Activated naive CD4-positive, alpha-beta T cell treated with anti-CD3 and anti-CD28 coated beads, Interleukin-2, amount 50 U/mL, for 16 hours (primary cell): ENCODE measurements at regions not wholly inside any gene's neighbourhood (a gene's known extent, or its start where the extent isn't known, plus 50 kb on each side); places are given as distances from the start of the nearest gene placed in this dataset.

ENCODE experiments used
- DNase-seq: peaks from one replicate; pipeline ENCODE4 v3.0.0-alpha.2; 2020

DNA sequence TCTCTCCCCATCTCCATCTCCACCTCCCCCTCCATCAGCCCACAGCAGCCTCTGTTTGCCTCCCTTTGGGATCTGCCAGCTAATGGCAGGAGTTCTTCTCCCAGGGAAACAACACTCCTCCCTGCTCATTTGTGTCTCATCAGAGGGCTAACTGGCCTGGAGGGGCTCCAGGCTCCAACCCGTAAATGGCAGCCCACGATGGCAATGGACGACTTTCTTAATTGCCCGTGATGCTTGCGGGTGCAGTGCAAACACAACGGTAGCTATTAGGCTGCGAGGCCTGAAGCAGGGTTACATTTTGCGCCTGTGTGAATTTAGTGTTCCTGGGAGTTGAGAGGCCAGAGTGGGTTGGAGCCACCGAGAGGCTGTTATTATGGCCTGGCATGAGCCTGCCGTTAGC, 285.1 kb downstream of the TNS1 start:
- DNase-seq = no peak

DNA sequence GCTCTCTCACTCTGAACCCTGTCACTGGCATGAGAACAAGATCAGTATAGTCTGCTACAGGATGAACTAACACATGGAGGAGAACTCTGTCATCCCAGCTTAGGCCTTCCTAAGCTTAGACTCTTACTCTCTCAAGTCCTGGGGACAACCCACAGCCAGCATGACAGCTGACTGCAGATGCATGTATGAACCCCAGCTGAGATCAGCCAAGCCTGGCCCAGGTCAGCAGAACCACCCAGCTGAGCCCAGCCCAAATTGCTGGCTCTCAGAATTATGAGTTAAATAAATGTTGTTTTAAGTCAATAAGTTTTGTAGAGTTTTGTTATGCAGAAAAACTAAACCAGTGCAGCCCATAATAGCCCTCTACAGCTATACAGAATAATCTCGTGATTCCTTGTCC, 287.3 kb downstream of the TNS1 start:
- no peak for DNase-seq

DNA sequence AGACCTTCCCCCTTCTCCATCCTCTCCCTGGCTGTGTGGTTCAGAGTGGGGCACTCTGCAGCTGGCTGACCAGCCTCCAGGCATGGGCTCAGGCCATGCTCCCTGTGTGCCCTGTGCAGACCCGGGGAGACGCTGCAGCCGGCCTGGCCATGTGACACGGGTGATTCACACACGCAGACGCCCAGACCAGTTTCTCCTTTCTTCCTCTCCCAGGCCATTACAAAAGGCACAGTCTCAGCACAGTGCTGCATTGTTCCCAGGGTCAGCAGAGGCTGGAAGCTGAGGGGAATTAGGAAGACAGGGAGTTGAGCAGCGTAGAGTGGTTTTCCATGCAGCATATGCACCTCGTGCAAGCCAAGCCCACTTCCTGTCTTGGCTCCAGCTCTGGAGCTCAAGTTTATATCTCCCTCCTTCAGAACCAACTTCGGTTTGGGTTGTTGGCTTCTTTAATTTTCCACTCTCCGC, 288.5 kb downstream of the TNS1 start:
- DNase-seq = no peak

DNA sequence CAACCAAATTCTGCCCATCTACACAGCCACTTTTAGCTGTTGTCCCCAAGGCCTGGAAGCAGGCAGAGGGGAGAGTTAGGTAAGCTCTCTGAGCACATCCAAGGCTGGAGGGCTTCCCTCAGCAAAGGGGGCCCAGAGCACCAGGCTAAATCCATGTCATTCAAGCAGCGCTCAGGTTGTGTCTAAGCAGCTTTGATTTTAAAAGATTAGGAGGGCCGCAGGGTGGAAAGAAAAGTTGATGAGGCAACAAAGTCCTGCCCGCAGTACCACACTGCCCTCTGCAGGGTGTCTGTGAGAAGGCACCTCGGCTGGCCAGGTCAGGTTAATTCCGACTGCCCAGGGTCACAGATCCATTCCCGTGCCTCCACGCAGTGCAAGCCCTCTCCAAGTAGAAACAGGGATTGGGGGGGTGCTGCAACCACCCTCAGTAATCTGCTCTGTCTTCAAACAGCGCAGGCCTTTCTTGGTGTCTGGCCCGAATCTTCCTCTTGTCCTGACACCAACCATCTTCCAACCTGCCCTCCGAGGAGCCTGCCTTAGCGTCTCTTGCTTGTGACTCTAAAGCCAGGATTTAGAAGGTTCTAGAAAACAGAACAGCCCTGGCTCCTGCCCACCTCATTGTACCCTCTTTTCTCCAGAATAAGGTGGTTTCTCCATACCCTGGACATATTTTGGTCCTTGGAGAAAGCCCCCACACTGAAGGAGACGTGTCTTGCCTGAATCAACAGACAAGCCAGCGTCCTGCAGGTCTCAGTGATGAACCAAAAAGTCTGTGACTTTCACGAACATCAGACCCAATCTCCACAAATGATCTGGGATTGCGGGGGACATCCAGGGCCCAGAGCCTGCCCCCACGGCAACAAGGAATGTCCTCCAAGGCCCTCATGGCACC, 289.2 kb downstream of the TNS1 start:
- DNase-seq = peak; percentile 70

DNA sequence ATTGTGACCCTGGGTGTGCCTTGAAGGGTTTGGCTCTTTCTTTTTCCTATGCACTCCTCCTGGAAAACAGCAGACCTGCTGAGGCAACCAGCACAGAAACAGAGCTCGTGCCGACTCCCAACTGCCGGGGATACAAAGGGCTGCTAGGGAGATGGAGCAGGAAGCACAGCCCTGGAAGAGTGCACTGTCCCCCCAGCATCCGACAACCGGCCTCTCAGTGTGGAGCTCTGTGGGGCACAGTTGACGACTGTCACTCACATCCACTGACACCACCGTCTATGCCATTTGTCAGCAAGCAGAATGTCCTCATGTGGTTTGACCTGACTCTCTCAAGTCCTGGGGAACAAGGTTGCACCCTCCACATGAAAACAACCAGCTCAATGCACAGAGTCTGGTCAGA, 290.4 kb downstream of the TNS1 start:
- no peak for DNase-seq

DNA sequence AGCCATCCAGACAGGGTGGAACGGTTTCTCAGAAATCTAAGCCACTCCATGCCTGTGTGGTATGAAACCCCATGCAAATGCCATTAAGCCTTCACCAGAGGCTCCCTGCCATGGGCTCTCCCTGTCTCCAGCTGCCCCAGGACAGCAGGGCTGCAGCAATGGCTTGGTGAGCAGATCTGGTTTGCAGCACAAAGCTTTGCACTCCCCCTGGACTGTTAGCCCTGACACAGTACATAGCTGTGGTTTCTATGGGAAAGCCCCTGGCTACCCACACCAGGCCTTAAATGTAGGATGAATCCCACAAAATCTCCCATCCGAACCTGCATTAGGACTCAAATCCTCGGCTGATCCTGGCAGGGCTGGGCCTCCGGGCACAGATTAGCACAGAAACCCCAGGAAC, 291.6 kb downstream of the TNS1 start:
- no peak for DNase-seq

DNA sequence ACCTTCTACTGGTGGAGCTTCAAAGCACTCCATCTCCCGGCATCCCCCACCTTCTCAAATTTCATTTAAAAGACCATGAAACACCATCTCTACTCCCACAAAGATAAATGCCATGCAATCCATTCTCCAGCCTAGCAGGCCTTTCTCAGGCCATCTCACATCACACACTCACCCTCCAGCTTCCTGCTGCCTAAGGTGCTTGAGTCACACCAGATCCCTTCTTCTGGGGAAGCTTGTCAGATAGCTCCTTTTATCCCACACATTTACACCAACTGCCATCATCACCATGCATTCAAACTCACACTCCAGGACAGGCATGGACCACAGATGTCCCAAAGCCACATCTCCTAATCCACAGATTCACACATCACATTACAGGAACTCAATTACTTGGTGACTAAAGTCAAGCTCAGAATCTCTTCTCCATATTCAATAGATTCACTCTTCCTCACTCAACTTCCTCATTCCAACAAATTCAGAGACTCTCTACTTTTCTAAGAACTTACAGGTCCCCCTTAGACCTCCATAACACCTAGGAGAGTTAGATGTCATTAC, 292.5 kb downstream of the TNS1 start:
- no peak for DNase-seq

DNA sequence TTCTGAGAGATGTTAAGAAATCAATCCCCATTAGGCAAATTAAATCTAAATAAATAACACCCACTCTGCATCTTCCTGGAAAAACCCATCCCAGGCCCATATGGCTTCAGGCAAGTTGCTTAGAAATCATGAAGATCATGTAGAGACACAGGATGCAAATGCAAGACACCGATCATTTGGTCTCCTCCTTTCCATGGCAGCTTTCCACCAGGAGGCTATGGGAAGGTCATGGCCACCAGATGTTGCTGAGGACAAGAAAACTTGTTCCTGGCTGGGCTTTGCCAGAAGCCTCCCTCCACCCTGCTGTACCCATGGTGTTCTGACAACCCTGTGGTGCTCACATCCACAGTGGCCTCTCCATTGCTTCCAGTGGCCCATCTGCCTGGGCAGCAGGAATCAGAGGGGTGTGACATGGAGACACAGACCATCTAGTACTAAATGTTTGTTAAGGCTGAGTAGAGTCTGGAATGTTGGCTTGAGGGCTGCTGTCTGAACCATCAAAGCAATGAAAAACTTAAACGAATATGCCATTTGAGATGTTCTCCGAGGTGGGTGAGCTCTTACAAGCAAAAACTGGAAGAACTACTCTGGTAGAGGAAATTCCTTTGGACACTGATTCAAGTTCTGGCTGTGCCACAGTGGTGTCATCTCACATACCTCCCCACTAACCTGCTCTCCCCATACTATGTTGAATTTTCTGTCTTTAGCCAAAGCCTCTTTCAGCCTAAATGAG, 293.2 kb downstream of the TNS1 start:
- DNase-seq = no peak

DNA sequence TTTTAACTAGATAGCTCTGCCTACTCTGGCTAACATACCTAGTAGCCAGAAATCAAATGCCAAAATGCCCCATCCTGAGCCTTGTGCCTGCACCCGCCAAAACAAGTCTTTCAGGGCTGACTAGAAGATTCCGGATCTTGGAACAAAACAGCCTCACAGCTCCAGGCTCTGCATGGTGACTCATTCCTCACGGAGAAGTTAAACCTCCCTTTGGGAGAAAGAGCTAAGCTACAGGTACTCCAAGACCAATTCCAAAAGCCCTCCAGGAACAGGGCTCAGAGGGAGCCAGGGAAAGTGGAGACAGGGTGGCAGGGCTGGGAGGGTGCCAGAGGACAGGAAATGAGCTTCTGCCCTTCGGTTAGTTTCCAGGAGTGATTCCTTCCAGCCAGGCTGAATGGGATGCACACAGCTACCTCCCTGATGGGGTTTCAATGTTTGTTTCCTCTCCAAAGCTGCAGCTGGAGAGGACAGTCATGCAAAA, 295.6 kb downstream of the TNS1 start:
- no peak for DNase-seq

DNA sequence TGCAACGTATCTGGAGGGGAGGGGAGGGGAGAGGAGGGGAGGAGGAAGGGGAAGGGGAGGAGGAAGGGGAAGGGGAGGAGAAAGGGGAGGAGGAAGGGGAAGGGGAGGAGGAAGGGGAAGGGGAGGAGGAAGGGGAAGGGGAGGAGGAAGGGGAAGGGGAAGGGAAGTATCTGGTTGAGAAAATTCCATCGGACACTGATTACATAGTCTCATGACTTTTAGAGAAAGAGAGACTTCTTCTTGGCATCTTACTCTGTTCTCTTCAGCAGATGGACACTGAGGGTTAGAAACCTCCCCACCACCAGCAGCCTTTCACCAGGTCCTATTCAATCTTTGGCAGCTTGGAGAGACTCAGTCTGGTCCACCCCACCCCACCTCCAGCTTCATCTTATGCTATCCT, 296.3 kb downstream of the TNS1 start:
- DNase-seq = no peak

DNA sequence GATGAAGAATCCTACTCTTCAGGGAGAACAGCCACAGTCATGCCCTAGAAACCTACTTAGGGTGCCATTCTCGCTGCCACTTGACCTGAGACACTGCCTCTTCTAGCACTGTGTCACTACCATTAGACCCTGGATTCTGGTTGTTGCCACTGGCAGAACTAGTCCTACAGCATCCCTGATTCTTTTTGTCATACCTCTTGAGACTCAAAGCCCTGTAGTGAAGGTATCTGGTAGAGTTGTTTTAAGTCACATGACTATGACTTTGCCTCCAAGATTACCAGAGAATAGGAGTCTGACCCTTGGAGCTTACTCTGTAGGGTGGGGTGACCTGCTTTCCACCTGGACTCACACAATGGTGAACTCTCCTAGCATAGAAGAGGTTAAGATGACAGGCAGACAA, 296.7 kb downstream of the TNS1 start:
- no peak for DNase-seq

DNA sequence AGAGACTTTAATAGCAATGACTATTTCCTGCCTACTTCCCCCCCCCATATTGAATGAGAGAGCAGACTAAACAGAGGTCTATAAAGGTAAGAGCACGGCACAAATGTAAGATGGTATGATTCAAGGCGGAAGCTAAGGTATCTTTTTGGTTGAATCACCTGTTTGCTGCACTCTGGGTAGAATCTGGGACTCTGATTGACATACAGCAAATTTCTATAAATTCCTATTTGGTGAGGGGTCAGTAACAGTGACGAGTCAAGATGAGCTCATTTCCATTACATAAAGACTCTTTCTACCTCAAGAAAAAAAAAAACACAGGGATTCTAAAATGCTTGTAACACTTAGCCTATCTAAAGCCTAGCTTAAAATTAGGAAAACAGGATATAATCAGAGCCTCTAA, 297.3 kb downstream of the TNS1 start:
- DNase-seq = no peak

DNA sequence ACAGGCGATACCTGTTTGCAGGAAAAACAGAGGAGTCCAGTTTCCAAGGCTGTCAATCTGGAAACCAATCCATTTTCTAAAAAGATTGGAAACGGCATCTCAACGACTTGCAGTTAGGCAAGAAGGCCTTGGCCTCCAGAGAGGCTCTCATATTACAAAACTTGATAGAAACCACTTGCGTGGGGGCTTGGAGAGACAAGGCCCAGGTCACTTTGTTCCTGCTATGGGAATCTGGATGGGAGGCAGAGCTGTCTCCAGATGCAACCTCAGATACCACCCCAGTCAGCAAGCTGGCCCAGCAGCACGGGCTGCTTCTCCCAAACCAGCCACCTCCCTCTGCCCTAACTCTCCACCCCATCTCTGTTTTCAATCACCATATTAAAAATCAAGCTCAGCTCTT, 298.8 kb downstream of the TNS1 start:
- no peak for DNase-seq

DNA sequence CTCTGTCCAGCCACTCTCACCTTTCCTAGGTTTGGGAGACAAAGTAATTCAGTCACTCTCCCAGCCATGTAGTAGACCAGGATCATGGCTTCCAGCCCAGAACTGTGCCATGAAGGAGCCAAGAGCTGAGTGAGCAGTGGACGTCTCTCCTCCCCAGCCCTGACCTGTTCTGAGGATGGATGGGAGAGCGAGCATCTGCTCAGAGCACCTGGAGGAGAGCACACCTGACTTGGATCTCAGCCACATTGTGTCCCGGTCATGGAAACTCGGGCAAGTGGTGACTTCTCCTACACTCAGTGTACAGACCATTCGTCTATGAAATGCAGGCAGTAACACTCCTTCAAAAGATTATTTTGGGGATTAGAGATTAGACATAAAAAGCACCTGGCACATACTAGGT, 299.7 kb downstream of the TNS1 start:
- no peak for DNase-seq

DNA sequence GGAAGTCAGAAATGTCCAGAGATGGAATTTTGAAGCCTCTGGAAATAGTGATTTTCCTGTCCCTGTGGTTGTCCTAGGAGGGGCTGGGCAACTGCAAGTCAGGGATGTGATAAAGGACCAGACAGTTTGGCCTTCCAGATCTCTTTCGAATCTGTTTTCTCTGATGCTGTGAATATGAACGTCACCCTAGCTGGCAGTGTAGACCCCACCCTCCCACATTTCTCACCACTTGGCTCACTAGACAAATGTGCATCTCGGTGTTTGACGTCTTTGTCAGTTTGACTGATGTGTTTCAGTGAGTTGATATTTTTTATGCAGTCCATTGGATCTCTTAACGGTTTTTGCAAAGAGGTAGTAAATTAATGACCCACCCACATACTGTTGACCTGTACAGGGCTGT, 301.2 kb downstream of the TNS1 start:
- DNase-seq = no peak

DNA sequence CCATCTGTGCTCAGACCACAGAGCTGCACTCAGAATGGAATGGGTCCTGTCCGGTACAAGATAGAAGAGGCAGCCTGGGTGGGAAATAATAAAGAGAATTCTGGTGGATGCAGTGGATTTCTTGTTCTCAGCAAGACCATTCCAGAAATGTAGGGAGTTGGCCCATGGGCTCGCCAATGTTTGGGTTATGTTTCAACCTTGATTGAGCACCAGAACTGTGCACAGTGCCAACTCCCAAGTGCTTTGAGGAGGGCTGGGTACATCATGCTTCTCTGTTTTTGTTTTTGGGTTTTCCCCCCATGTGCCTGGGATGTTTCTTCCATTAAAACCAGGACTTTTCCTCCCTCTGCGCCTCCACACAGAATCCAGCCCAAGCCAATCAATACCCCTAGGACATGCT, 304.1 kb downstream of the TNS1 start:
- no peak for DNase-seq

DNA sequence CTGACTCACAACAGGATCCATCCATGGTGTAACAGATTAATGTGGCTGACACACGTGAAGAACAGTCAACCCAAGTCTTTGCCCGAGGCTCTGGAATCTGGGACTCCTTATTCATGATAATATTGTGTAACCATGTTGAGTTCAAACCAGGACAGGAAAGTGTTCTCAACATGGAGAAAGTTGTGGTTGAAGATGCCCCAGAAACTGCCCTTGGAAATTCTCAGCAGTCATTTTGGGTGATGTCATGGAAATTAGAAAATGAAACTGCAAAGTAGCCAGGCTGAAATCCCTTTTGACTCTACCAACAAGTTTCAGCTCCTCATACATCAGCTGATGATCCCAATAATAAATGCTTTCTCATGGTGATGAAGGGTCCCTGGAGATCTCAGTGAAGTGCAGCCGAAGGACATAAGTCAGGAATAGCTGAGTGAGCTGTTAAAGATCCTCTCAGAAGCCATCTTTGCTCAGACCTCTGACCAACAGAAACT, 307.7 kb downstream of the TNS1 start:
- no peak for DNase-seq

DNA sequence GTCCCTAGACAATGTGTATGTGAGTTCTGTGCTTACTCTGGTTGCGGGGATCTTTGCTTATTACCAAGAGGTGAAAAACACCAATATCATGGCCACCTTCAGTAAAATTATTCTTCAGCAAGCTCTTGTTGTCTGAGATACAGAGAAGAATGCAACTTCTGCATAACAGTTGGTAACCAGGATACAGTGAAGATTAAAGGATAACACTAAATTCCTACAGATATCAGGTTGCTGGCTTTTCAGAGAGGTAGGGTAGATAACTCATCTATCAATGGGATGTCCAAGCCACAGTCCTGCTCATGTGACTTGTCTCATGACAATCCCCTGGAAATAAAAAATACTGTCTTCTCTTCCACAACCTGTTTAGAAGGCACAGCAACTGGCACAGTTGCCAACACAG, 308.5 kb downstream of the TNS1 start:
- DNase-seq = no peak

DNA sequence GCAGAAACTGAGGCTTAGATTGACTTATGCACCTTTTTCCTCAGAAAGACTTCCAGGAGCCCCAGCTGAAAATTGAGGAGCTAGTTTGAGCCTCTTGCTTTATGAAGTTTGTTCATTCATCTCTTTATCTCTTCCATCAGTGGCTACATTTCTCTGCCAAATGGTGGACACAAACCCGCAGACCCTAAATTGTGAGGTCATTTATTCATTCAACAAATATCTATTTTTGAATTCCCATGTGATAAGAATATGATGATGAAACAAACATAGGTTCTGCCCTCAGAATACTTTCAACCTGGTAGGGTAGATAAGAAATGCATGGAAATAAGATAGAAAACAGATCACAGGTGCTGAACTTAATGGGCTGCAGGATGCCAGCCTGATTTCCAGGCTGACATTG, 309.4 kb downstream of the TNS1 start:
- no peak for DNase-seq

DNA sequence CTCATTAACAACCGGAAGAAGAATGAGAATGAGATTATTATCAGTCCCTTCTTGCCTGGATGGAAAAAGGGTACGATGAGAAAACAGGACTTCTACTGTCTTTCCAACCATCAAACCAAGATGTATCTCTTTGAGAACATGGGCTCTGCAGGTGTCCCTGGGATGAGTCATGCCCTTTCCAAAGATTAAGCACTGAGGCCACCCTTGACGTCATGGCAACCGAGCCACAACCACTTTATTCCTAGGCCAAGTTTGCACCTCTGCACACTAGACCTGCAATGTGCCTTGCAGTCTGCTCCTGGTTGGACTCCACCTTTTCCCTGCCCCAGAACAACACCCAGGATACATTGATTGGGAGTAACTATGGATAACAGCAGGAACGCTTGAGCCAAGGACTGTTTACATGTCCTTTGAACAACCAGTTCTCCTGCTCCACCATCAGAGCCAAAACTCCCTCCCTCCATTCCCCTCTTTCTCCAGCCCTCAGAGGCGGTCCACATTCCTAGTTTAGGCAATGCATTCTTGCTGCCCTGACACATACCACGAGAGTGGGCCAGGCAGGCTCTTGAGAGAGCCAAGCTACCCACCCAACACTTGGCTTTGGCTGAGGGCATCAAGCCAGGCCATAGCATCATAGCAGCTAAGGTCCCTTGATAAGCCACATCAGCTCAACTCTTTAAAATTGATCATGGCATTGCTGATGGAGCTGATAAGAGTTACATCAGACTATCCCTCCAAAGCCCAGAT, 310.7 kb downstream of the TNS1 start:
- DNase-seq = no peak

DNA sequence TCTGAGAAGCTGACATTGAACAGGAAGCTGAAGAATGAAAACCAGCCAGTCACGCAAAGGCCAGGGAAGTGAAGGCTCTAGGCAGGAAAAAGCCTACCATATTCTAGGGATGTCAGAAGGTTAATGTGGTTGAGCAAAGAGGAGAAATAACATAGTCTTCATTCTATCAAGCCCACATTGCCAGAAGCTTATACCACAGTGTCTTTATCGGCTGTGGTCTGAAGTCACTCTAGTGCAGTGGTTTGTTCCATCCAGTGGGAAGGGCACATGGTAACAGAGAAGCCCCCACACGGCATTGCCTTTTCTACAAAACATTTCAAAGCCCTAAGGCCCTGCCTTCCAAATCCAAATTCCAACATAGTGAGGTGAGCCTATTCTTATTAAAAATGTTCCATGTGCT, 311.3 kb downstream of the TNS1 start:
- DNase-seq = no peak

DNA sequence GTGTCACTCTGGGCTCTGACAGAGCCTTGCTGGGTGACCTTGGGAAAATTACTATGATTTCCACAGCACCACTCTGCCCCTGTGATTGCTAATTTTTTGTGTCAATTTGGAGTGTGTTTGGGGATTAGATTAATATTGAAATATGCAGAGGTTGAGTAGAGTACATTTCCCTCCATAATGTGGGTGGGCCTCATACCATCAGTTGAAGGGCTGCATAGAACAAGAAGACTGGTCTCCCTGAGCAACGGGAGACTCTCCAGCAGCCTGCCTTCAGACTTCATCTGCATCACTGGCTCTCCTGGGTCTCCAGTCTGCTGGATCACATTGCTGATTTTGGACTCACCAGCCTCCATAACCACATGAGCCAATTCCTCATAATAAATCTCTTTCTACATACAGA, 313.7 kb downstream of the TNS1 start:
- no peak for DNase-seq

DNA sequence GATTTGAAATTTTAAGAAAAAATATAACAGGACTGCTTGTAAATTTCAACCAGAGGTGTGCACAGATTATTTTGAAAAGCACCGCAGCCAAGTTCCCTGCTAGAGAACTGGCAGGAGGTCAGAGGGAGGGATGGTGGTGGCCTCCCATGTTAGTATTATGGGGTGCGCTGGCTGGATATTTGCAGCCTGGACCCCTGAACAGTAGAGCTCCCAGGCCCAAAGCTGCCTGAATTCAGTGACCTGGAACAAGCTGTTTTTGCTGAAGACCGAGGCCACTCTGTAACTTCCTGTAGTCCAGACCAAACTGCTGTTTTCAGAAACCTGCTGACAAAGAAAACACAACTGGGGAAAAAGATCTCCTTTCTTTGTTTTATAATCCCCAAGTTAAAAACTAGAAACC, 314.3 kb downstream of the TNS1 start:
- DNase-seq = no peak
